Lower leg skin (tissue), 3 donors: ENCODE measurements at regions not wholly inside any gene's neighbourhood (a gene's known extent, or its start where the extent isn't known, plus 50 kb on each side); places are given as distances from the start of the nearest gene placed in this dataset.

Experiments used
- CTCF ChIP-seq, 3 donors: fragments of 450-650 bp; IDR thresholded peaks; one replicate each; pipeline ENCODE4 v1.5.1; 2016; ENCODE audit warnings: antibody characterized with exemption in 3 of 3, mild to moderate bottlenecking in 3 of 3, moderate library complexity in 2 of 3
- POLR2A ChIP-seq, 2 donors: fragments of 450-650 bp; IDR thresholded peaks; one replicate each; pipeline ENCODE4 v1.6.1; 2016 to 2017; ENCODE audit warnings: antibody characterized with exemption in 2 of 2, mild to moderate bottlenecking in 1 of 2, moderate library complexity in 1 of 2

- no peak for TF ChIP-seq CTCF (IDR thresholded peaks at IDR 0.05)
- no peak for TF ChIP-seq POLR2A (IDR thresholded peaks at IDR 0.05)
Observed at GRCh38 chr20:36093025-36093803, 61.3 kb upstream of the EPB41L1 start.
